HG03457 (cell line): ENCODE measurements at regions not wholly inside any gene's neighbourhood (a gene's known extent, or its start where the extent isn't known, plus 50 kb on each side); places are given as distances from the start of the nearest gene placed in this dataset.

Experiments used
- ATAC-seq: cut with Tn5 transposase; IDR thresholded peaks from one replicate; pipeline ENCODE4 v1.9.1; 2021; ENCODE audit warnings: moderate number of reproducible peaks; ENCODE audit not compliant: unreplicated experiment

DNA sequence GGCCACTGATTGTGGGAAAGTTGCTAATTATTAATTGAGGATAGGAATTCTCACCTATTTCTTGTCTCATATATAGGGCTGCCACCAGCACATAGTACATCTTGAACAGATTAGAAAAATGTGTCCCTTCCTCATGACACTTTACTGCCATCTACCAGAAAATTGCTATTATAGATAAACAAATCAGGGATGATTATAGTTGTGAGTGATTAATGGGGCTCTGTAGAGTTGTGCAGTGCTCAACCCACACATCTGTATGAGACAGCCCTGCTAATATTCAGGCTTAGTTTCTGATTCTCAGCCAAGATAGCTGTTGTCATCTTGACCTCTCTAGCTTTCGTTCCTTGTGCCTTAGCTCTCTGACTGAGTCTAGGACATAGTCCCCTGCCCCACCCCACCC is 373.3 kb downstream of the TLE4 start:
- ATAC-seq = no peak

GRCh38 chr9:79940919-79941318 is 369.2 kb downstream of the TLE4 start:
- no peak for ATAC-seq

DNA sequence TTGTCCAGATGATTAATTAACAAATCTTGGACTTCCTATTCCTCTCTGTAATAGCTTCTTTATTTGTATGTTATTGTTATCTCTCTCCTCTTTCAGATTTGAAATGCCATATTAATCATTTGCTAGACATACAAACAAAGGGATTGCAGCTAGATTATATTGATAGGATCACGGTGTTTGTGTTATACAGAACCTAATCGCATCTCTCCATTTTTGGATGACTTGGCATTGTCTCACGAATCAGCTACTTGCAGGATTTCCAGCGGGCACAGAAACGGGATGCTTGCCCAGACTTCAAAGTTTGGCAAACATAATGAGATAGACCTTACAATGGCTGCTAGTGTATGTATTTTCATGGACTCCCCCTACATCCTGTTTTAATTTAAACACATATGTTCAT is 368.1 kb downstream of the TLE4 start:
- no peak for ATAC-seq

- no peak for ATAC-seq
Measured at GRCh38 chr9:79936336-79936735, 364.6 kb downstream of the TLE4 start.

- no peak for ATAC-seq
Measured at GRCh38 chr9:79929285-79929684, 357.5 kb downstream of the TLE4 start.

DNA sequence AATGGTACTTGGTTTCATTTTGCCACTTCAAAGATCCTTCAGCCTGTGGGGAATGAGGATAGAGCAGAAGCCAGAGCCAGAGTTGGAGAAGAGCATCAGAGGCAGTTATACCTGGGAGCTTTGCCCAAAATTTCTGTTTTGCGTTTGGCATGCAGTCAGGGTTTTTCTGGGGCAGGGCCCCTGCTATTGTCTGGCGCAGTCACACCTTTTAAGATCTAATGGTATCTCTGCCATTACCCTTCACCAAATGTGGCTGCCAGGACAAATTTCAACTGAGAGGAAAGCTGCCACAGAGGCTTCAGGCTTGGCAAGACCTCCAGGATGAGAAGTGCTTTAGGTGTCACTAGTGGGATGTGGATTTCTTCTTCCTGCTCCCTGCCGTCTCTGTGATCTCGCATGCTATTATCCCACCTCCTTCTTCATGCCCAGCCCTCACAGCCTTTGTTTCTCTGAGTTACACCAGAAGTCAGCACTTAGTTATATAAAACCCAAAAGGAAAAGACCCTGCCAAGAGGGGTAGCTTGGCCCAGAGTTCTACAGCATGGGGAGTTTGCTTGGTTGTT is 357.0 kb downstream of the TLE4 start:
- ATAC-seq = no peak

DNA sequence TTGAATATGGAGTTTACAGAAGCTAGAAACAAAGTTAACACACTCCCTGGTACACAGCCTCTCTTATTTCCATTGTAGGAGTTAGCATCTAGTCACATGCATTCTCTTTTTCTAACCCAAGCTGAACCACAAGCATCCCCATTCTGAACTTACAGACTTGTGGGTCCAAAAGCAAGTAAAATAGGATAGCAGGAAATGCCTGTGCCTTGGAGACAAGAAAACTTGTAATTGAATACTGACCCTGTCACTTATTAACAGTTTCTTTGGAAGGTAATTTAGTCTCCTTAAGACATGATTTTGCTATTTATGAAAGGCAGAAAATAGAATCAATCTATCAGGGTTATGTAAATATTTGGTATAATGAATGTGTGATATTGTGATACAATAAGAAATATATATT is 353.6 kb downstream of the TLE4 start:
- ATAC-seq = no peak

DNA sequence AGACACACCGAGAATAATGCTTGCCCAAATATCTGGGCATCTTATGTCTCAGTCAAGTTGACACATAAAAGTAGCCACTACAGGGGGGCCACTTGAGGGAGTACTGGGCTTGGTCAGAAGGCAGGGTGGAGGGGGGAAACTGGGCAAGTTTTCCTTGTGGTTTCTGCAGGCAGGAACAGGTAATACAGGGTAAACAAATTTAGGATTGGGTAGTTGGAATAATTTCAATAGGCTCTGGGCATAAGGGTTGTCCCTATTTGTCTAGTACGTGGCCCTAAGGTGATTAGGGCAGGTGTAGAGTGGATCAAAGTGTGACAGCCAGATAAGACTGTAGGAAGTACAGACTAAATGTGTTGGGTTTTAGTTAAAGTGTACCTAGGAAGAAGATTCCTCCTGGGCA is 353.1 kb downstream of the TLE4 start:
- ATAC-seq = no peak

GRCh38 chr9:79917421-79917820 is 345.7 kb downstream of the TLE4 start:
- no peak for ATAC-seq

GRCh38 chr9:79913867-79914266 is 342.1 kb downstream of the TLE4 start:
- no peak for ATAC-seq

DNA sequence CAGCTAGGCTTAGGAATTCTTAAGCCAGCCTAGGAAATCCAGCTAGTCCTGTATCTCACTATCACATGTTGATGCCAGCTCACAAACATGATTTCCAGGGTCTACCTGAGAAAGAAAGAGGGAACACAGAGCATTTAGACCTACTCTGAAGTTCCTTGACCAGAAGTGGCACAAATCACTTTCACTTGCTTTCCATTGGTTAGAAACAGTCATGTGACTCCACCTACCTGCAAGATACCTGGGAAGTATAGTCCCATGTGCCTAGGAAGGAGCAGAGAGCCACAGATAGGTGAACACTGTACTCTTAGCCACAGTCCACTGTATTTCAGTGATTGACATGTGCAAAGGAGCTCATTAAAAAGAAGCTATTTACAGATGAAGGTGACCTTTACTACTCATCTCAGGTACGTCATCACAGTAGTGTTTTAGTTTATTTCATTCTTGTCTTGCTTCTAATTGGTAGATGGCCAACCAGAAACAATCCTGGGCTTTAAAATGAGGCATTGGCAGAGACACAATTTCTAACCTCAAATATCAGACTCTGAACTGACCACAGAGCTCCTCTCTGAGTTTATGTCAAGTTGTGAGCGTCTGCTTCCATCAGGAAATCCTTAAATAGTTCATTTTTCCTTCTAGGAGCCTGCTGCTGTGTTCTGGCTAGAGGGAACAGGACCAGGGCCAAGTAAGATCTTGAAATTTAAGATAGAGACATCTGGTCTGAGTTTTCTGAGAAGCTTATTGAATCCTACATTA is 340.7 kb downstream of the TLE4 start:
- ATAC-seq = no peak

- ATAC-seq = no peak
Measured at GRCh38 chr9:79911724-79912123, 340.0 kb downstream of the TLE4 start.

DNA sequence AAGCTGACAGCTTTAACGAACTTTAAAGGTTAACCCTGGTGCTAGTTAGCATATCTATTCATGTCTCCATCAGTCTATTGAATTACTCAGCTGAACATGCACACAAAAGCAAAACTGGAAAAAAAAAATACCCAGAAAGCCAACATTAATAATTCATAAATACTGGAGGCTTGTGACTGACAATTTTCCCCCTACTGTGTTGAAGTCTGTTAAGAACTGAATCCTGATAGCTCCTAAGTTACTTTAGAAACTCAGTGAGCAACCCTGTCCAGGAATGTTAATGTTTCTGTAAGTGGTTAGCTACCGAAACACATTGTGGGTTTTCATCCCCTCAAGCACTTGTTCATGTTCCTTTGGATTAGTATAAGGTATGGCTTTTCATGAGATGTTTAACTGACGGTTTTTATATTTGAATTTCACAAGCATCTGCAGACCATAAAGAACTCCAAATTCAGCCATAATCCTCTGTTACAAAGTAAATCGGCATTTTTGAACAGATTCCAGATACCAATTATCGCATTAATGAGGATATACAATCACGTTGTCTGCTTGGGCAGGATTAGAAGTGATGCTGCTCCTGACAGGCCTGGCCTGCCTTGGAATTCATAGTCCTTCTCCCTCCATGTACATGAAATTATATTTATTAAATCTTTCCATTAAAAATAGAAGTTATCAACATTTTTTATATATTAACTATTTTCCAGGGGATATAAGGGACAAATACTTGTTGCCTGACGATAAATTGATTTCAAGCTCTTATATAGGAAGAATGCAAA is 331.2 kb downstream of the TLE4 start:
- no peak for ATAC-seq

- ATAC-seq = no peak
Measured at GRCh38 chr9:79900754-79901153, 329.0 kb downstream of the TLE4 start.

DNA sequence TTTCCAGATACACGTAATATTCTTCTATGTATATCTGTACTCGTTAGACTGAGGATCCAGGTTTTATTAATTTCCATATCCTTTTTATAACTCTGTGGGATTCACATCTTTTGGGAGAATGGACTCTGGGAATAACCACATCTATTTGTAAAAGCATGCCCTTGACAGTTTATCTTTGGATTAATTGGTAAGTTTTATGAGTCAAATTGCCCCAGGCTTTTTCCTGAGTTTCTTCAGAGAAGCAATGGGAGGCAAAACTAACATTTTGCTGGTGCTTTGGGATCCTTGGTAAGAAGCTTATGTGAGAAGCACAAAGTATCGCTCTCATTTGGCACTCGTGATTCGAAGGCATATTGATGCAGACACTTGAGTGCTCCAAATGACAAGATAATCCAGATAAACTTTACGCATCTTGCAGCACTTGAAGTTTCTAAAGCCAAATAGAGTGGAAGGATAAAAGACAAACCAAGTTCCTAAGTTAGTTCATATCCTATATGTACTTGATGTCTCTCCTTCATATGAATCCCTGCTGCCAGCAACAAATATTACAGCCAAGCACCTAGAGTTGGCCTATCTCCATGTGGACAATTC is 324.7 kb downstream of the TLE4 start:
- no peak for ATAC-seq

DNA sequence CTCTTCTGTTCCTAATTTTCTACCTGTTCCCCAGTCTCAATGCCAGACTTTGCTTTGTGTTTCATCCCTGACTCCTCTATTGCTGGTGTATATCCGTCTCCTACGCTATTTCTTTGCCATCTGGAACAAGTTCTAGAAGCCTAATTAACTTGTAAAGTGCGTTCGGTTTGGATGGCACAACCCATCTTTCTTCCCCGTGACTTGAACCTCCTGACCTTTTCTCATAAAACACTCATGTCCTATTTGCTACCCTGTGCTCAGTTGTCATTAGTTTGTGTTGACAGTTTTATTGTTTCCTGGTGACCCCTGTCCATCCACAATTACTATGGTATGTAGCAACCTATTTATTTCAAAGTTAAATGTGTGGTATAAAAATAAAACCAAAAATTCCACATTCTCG is 323.5 kb downstream of the TLE4 start:
- ATAC-seq = no peak

GRCh38 chr9:79889369-79889768 is 317.6 kb downstream of the TLE4 start:
- ATAC-seq = no peak

GRCh38 chr9:79885093-79885857 is 313.5 kb downstream of the TLE4 start:
- no peak for ATAC-seq

DNA sequence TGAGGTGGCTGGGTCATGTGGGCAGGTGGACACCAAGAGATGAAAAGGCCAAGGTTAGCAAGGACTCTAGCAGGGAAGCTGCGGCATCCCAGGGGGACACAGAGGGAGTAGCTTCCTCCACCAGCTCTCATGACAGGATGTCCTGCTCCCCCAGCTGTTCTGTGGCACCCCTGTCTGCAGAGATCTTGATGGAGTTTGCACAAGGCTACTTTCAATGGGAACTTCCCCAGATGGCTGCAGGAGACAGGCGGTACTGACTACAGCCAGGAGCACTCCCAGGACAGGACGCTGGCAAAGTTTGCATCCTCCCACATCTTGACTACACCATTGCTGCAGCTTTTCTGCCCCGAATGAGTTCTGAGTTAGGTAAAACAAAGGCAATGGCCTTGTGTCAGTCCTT is 312.8 kb downstream of the TLE4 start:
- no peak for ATAC-seq

DNA sequence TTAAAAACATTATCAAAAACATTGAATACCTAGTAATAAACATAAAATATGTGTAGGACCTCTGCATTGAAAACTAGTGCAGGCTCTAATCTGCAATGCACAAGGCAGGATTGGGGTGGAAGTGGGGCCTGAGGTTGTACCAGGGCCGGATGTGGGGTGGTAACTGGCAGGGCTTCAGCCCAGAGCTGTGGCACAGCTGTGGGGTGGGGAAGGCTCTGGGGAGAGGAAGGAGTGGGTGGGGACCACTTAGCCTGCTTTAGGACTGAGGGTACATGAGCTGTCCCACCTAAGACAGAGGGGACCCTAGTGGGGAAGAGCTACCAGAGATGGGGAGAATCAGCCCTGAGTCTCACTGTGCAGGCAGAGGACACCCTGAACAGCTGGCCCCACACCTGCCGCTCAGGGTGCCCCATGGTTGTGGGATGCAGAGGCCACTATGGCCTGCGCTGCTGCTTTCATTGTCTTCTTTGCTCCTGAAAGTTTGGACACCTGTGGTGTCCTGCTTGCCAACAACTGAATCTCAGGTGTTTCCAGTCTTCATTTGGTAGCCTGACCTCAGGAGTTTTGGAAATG is 311.4 kb downstream of the TLE4 start:
- ATAC-seq = peak; percentile 65

DNA sequence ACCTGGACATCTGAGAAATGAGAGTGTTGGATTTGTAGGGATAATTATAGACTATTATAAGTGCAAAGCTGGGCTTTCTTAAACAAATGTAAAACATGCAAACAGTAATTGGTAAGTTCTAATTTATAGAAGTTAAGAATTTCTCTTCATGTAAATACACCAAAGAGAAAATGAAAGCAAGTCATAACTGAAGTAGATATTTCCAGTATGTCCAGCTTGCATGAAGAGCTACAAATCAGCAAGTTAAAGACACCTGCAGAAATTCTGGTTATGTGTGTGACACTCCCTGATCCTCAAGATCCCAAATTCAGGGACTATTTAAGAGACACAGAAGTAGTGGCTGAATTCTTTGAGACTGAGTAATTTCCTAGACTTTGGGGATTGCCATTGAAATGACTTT is 308.9 kb downstream of the TLE4 start:
- ATAC-seq = peak; percentile 46
